OCI-LY7 (cell line): ENCODE measurements at regions not wholly inside any gene's neighbourhood (a gene's known extent, or its start where the extent isn't known, plus 50 kb on each side); places are given as distances from the start of the nearest gene placed in this dataset.

ENCODE experiments used
- EZH2phosphoT487 ChIP-seq: fragments of 200-600 bp; sonication (generic); IDR thresholded peaks from 2 replicates; pipeline ENCODE4 v1.6.1; 2018; ENCODE audit warnings: low read depth, borderline replicate concordance, mild to moderate bottlenecking, mixed run types, antibody characterized with exemption, low read length, moderate library complexity, mixed read lengths
- TF ChIP-seq, protein P1 (sequence below): fragments of 200-600 bp; sonication (generic); conservative IDR thresholded peaks from 2 replicates; pipeline ENCODE4 v1.5.1; 2014; ENCODE audit warnings: mild to moderate bottlenecking, antibody characterized with exemption, low read length, moderate library complexity, mixed read lengths

DNA sequence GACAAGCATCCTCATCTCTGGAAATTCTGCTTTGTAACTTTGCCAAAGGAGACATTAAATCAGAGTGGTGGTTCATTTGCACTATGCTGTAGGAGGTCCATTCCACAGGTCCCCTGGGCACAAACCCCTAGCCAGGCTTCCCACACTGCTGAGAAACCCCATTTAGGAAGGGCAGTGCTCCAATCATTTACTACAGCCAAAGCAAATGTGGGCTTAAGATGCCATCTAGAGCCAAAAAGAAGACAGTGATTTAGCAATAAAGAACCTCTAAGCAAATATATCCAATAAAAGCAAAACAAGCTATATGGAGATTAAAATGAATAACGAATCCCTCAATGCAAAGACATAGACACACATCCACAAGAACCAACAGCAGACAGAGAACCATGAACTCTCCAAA lies 129.0 kb upstream of the ALDH1B1 start:
- TF ChIP-seq, protein P1, sequence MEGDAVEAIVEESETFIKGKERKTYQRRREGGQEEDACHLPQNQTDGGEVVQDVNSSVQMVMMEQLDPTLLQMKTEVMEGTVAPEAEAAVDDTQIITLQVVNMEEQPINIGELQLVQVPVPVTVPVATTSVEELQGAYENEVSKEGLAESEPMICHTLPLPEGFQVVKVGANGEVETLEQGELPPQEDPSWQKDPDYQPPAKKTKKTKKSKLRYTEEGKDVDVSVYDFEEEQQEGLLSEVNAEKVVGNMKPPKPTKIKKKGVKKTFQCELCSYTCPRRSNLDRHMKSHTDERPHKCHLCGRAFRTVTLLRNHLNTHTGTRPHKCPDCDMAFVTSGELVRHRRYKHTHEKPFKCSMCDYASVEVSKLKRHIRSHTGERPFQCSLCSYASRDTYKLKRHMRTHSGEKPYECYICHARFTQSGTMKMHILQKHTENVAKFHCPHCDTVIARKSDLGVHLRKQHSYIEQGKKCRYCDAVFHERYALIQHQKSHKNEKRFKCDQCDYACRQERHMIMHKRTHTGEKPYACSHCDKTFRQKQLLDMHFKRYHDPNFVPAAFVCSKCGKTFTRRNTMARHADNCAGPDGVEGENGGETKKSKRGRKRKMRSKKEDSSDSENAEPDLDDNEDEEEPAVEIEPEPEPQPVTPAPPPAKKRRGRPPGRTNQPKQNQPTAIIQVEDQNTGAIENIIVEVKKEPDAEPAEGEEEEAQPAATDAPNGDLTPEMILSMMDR, result peak; percentile 72
- TF ChIP-seq EZH2phosphoT487, result no peak
